HG02884 (cell line): ENCODE measurements at regions not wholly inside any gene's neighbourhood (a gene's known extent, or its start where the extent isn't known, plus 50 kb on each side); places are given as distances from the start of the nearest gene placed in this dataset.
A peak's percentile ranks its signal among the peaks of the same experiment; 100 is the strongest.
"Not testable (repeated sequence)": the region's sequence is repeated elsewhere in the genome, so short reads cannot be mapped to it uniquely, and the experiment has no call there.

Experiments
- ATAC-seq: cut with Tn5 transposase; IDR thresholded peaks from one replicate; pipeline ENCODE4 v1.9.1; 2021; ENCODE audit warnings: mild to moderate bottlenecking, moderate library complexity; ENCODE audit not compliant: unreplicated experiment

- ATAC-seq, result no peak
These were observed 177.7 kb downstream of the OR4M2 start for GRCh38 chr15:22258009-22258397.

- ATAC-seq, result no peak
These were observed 178.2 kb downstream of the OR4M2 start for GRCh38 chr15:22258398-22259150.

DNA sequence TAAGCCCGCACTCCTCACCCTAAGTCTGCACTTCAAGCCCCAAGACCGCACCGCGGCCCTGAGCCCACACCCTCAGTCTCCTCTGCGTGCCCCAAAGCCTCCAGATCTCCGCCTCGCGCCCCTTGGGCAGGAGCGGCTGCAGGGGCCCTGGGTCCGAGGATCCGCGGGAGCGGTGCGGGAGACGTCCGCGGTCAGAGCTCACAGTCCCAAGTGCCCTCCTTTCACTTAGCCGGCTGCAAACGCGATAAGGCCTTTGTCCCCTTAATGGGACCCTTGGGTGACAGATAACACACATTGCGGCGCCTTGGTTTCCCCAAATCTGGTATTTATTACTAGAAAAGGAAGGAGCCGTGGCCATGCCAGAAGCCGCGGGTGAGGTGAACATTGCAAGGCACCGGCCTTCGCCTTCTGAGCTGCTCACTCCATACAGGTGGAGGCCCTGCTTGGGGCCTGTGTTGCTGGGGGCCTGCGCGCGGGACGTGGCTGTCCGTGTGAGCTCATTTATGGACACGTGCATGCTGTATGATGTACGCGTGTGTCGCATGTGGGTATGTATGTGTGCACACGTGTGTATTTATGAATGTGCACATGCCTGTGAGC lies 178.9 kb downstream of the OR4M2 start:
- not testable (repeated sequence) for ATAC-seq

DNA sequence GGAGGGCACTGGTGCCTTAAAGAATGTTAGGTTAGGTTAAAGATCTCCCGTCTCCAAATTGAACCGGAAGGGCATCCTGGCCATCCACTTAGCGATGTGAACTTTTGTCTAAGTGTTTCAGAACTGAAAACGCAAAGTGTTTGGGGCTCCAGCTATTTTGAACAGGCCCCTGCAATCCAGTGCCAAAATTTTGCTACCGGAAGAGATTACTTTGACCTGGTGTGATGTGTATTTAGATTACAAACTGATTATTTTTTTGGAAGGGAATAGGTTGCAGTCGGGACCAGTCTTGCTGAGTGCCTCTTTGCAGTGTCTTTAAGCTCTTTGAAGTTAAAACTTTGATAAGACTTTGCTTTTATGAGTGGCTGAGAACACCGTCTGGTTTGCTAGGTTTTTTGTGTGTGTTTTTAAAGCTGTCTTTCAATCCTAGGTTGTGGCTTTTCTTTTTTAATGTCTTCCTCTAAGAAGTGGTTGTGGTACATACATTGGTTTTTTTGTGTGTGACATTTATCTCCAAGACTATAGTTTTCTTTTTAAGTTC lies 179.6 kb downstream of the OR4M2 start:
- ATAC-seq, result no peak

GRCh38 chr15:22262613-22263020 lies 182.3 kb downstream of the OR4M2 start:
- ATAC-seq, result no peak

- no peak for ATAC-seq
These were observed 183.4 kb downstream of the OR4M2 start for GRCh38 chr15:22263738-22264137.

- ATAC-seq, result not testable (repeated sequence)
These were observed 183.9 kb downstream of the OR4M2 start for GRCh38 chr15:22264272-22264671.

DNA sequence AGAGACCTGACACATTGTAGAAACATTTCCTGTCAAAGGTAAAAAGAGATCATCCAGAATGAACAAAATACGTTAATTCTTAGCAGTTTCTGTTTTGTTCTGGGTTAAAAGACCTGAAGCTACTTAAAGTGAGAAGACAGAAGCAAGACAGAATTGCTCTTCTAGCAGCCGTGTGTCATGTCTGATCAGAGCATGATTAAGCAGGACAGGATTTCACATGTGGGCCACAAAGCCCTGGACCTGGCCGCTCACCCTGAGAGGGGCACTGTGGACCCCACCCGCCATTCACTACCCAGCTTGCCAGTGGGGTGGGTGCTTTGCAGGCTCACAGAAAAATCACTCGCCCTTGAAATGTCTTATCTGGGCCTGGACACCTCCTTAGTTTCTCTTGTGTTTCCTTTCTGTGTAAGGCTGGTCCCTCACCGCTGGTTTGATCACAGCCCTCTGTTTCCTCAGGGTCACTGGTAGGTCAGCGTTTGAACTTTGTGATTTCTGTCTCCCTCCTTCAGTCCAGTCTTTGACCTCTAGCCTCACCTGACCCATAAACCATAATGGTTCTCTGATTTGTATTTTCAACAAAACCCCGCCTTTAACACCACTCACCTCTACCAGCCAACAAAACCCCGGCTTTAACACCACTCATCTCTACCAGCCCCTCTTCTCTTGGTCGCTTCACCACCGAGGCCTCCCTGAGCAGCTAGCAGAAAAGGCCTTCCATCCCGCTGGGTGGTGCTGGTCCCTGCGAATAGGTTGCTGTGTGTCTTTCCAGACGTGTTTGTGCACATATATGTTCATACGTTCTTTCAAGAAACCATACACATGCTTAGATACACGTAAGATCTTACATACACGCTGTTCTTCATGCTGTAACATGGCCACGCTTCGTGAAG lies 185.0 kb downstream of the OR4M2 start:
- ATAC-seq, result no peak

DNA sequence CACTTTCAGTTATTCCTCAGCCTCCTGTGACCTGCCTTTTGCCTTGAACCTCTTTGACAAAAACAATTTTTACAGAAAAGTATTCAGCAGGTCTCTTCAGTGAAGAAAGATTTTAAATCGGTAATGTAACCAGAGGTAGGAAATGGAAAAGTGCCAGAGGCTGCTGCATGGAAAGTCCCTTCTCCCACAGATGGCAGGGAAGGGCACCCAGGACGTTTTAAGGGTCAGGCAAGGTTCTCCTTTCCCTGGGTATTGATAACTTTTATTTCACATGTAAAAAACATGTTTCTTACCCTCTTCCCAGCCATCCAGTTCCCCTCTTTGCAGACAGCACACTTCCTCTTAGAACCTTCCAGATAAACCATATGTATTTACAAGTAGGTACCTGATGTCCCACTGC lies 185.6 kb downstream of the OR4M2 start:
- ATAC-seq, result no peak

DNA sequence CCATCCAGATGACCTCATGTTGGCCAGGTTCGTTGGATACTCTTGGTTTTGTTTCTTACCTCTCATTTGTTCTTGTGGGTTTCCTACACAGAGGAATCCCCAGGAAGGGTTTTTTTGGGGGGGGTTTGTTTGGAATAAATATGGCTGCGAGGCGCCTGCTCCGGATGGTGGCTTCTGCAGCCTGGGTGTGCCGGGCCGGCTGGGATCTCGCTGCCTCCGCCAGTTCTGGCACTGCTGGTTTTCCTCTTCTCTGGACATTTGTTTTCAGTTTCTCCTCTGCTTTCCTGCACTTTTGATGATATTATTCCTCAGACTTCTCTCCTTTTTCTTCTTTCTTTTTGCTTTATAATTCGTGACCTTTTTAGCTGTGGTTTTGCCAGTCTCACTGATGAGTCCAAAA lies 187.4 kb downstream of the OR4M2 start:
- ATAC-seq, result no peak

DNA sequence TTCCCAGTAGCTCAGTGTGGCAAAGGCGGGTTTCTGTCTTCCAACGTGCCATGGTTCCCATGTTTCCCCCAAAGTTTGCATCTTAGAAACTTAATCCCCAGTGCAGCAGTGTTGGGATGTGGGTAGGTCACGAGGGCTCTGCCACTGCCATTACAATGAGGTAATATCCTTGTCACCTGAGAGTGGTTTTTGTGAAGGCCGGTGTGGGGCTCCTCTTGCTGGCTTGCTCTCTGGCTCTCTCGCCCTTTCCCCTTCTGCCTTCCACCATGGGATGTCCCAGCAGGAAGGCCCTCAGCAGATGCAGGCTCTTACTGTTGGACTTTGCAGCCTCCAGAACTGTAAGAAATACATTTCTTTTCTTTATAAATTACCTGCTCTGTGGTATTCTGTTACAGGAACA lies 187.9 kb downstream of the OR4M2 start:
- not testable (repeated sequence) for ATAC-seq

GRCh38 chr15:22268654-22269053 lies 188.3 kb downstream of the OR4M2 start:
- not testable (repeated sequence) for ATAC-seq

DNA sequence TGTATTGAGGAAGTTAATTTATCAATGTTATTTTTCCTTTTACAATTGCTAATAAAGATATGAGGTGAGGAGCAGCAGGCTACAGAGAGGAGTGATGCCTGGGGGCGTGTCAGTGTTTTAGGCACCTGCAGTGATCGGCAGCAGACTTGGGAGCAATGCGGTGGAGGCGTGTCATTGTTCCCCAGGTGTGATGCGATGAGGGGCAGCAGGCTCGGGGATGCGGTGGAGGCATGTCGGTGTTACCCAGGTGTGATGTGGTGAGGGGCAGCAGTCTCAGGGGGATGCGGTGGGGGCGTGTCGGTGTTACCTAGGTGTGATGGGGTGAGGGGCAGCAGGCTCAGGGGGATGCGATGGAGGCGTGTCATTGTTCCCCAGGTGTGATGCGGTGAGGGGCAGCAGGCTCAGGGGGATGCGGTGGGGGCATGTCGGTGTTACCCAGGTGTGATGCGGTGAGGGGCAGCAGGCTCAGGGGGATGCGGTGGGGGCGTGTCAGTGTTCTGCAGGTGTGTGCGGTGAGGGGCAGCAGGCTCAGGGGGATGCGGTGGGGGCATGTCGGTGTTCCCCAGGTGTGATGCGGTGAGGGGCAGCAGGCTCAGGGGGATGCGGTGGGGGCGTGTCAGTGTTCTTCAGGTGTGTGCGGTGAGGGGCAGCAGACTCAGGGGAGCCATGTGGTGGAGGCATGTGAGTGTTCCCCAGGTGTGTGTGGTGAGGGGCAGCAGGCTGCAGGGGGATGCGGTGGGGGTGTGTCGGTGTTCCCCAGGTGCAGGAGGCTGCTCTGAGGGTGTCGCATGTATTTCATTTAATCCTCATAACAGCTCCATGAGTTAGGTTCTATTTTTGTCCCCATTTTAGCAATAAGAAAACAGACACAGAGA lies 186.2 kb upstream of the GOLGA6L22 start:
- not testable (repeated sequence) for ATAC-seq

DNA sequence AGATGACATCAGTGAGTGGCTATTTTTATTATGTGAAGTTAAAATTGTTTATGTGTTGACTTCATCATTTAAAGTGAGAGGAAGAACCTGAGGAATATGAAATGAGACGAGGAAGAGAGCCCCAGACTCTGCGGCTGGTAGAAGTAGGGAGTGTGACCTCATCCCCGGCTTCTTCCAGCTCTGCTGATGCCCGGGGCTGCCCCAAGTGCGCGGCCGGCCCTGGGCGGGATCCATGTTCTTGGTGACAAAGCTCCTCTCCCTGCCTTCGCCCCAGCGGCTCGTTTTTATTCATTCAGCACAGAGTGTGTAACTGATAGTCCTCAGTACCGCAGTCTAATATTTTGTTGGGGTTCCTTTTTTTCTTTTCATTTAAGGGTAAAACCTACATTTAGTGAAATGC lies 185.5 kb upstream of the GOLGA6L22 start:
- ATAC-seq, result not testable (repeated sequence)

DNA sequence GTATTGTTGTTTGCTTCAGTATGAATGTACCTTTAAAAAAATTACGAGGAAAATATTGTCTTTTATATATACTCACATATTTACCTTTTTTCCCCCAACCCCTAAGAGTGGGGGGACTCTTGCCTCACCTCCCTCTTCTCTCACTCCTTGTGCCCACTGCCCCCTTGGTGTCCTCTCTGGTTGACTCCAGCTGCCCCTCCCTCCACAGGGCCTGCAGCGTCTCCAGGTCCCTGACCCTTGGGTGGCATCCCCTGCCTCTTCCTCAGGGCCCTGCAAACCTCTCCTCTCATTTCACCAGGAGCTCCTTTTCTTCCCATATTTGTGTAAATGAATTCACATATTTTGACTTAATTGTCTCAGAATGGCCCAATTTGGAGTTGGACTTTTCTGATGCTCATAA lies 184.3 kb upstream of the GOLGA6L22 start:
- ATAC-seq, result not testable (repeated sequence)

- ATAC-seq, result not testable (repeated sequence)
These were observed 177.9 kb upstream of the GOLGA6L22 start for GRCh38 chr15:22280770-22281169.

DNA sequence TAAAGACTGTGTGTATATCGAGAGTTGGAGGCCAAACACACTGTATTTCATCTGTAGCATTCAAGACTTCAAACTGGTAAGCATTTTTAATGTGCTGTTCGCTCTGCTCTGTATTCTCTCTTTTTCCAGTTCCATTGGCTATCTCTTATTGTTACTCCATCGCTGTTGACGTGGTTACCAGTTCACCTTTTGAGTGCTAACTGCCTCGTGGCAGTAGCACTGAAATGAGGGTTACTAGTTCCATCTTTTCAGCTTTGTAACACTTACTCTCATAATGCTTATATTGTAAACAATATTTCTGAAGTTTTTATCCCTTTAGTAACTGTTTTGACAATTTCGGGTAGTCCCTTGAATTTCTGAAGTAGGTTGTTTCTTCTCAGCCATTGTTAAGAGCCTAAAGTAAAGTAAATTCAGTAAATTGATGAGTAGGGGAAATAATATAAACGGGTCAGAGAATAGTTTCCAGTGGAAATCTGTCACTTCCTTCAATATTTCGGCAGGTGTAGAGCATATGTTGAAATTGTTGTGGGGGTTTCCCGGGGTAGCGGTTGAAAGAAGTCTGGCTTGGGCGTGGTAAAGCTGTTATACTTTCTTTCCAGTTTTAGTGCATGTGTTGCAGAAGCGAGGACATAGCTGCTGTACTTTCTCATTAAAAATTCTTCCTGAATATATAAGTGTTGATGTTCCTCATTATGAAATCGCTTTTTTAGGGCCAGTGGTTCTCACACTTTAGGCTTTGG lies 175.7 kb upstream of the GOLGA6L22 start:
- ATAC-seq, result peak; percentile 86

DNA sequence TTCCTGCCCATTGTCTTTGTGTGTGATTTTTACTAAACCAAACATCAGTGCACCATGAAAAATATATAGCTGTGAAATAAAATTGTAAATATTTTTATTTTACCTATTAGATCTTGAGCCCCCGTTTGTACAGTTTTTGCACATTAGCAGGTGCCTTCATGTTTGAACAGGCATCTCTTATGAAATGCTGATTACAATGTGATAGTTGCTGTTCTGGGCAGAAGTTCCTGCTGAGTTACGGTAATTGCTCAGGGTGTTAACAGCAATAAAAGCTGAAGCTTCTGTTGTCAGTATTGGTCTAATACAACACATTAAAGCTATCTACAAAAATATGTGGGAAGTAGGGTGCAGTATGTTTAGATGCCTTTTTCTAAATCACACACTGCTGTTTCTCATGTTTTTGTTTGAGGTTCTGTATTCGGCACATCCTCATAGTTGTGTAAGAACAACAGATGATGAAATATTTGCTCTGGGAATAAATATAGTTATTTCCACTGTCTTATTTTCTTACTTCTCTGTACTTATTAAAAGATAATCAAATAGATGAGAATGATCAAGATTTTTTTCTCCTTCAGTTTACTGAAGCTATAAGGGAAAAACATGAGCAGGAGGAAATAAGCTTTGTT lies 173.8 kb upstream of the GOLGA6L22 start:
- ATAC-seq, result not testable (repeated sequence)

- ATAC-seq, result not testable (repeated sequence)
These were observed 167.6 kb upstream of the GOLGA6L22 start for GRCh38 chr15:22291054-22291453.
